ENCODE measurements at regions not wholly inside any gene's neighbourhood (a gene's known extent, or its start where the extent isn't known, plus 50 kb on each side); places are given as distances from the start of the nearest gene placed in this dataset.

- TF ChIP-seq, protein P1, sequence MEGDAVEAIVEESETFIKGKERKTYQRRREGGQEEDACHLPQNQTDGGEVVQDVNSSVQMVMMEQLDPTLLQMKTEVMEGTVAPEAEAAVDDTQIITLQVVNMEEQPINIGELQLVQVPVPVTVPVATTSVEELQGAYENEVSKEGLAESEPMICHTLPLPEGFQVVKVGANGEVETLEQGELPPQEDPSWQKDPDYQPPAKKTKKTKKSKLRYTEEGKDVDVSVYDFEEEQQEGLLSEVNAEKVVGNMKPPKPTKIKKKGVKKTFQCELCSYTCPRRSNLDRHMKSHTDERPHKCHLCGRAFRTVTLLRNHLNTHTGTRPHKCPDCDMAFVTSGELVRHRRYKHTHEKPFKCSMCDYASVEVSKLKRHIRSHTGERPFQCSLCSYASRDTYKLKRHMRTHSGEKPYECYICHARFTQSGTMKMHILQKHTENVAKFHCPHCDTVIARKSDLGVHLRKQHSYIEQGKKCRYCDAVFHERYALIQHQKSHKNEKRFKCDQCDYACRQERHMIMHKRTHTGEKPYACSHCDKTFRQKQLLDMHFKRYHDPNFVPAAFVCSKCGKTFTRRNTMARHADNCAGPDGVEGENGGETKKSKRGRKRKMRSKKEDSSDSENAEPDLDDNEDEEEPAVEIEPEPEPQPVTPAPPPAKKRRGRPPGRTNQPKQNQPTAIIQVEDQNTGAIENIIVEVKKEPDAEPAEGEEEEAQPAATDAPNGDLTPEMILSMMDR (IDR thresholded peaks at IDR 0.05 in 8 of 11, conservative IDR thresholded peaks at IDR 0.05 in 3 of 11), result no peak
- TF ChIP-seq POLR2AphosphoS5 (IDR thresholded peaks at IDR 0.05), result no peak
Observed at GRCh38 chr12:125794401-125794800, 729.2 kb downstream of the AACS start.
